ENCODE measurements at regions not wholly inside any gene's neighbourhood (a gene's known extent, or its start where the extent isn't known, plus 50 kb on each side); places are given as distances from the start of the nearest gene placed in this dataset.

DNA sequence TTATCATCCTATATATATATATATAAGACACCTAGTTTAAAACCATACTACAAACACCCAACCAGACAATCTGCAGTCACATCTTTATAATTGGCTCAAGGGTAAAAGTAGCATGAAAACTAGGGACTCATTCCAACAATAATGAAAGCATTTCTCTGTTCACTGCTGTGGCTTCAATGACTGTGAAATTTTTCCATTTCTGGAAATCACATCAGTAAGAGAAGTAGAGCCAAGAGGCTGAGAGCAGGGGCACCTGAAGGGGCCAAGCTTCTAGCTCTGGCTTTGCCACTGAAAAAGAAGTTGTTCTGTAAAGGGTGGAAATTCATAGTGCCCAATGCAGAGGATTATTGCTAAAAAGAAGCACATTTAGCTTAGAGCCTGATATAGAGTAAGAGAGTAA is 158.6 kb upstream of the GLI3 start:
- no peak overlapping the region for H3K27ac ChIP-seq
- POLR2A ChIA-PET (ENCODE audit: low non-redundant PET): no interaction called here
- CTCF ChIA-PET: interaction anchor here (0.6 to 1.3 kb wide), 2 partner anchors 12 to 312 kb away, joined by 3 read pairs; no protein-coding TSS in a partner anchor
- TF ChIP-seq, protein P1, sequence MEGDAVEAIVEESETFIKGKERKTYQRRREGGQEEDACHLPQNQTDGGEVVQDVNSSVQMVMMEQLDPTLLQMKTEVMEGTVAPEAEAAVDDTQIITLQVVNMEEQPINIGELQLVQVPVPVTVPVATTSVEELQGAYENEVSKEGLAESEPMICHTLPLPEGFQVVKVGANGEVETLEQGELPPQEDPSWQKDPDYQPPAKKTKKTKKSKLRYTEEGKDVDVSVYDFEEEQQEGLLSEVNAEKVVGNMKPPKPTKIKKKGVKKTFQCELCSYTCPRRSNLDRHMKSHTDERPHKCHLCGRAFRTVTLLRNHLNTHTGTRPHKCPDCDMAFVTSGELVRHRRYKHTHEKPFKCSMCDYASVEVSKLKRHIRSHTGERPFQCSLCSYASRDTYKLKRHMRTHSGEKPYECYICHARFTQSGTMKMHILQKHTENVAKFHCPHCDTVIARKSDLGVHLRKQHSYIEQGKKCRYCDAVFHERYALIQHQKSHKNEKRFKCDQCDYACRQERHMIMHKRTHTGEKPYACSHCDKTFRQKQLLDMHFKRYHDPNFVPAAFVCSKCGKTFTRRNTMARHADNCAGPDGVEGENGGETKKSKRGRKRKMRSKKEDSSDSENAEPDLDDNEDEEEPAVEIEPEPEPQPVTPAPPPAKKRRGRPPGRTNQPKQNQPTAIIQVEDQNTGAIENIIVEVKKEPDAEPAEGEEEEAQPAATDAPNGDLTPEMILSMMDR (conservative IDR thresholded peaks at IDR 0.05; ENCODE audit: low read depth): no peak
- DNase-seq (ENCODE audit: low spot score): no peak

DNA sequence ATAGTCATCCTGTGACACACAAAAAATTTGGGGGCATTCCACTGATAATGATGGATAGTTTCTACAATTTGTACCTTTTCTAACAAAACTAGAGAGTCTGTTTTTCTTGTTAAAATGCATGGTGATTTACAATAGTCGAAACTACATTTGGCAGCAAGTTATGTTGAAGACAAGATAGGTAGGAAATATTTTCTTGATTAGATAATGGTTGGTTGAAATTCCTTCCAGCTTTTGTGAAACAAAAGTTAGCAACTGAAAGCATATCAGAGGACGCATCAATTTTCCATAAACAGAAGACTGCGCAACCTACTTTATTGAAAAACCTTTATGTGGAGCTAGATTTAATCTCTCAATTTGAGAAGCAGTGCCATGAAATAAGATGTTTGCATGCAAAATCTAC is 155.8 kb upstream of the GLI3 start:
- H3K27ac ChIP-seq: no peak overlapping the region
- ChIA-PET POLR2A (ENCODE audit: low non-redundant PET) (no interaction called here), CTCF (interaction anchor here (0.7 kb wide), 1 partner anchor 99 kb away, joined by 3 read pairs; no protein-coding TSS in a partner anchor)
- DNase-seq (ENCODE audit: low spot score): no peak
- TF ChIP-seq, protein P1 (conservative IDR thresholded peaks at IDR 0.05; ENCODE audit: low read depth): no peak

- ChIA-PET POLR2A (ENCODE audit: low non-redundant PET) (no interaction called here), CTCF (no interaction called here)
- no peak overlapping the region for H3K27ac ChIP-seq
- DNase-seq (ENCODE audit: low spot score): no peak
- TF ChIP-seq, protein P1 (conservative IDR thresholded peaks at IDR 0.05; ENCODE audit: low read depth): no peak
Observed at GRCh38 chr7:42389697-42390096, 152.7 kb upstream of the GLI3 start.

GRCh38 chr7:42385912-42386311 is 148.9 kb upstream of the GLI3 start:
- ChIA-PET POLR2A (ENCODE audit: low non-redundant PET) (no interaction called here), CTCF (interaction anchor here (0.6 kb wide), 1 partner anchor 138 kb away, joined by 3 read pairs; no protein-coding TSS in a partner anchor)
- no peak for DNase-seq (ENCODE audit: low spot score)
- TF ChIP-seq, protein P1 (conservative IDR thresholded peaks at IDR 0.05; ENCODE audit: low read depth): 0 out of 2 replicates have a peak, but pooled peaks have one; percentile 10
- H3K27ac ChIP-seq: no peak overlapping the region

GRCh38 chr7:42381161-42381560 is 144.2 kb upstream of the GLI3 start:
- CTCF ChIA-PET: interaction anchor here (0.6 kb wide), 1 partner anchor 47 kb away, joined by 3 read pairs; no protein-coding TSS in a partner anchor
- H3K27ac ChIP-seq: no peak overlapping the region
- POLR2A ChIA-PET (ENCODE audit: low non-redundant PET): no interaction called here
- DNase-seq (ENCODE audit: low spot score): no peak
- TF ChIP-seq, protein P1 (conservative IDR thresholded peaks at IDR 0.05; ENCODE audit: low read depth): no peak

GRCh38 chr7:42380401-42380800 is 143.4 kb upstream of the GLI3 start:
- no peak overlapping the region for H3K27ac ChIP-seq
- DNase-seq (ENCODE audit: low spot score): no peak
- ChIA-PET CTCF (no interaction called here), POLR2A (ENCODE audit: low non-redundant PET) (no interaction called here)
- TF ChIP-seq, protein P1 (conservative IDR thresholded peaks at IDR 0.05; ENCODE audit: low read depth): no peak

Data from RWPE1 (cell line).